CD4-positive, alpha-beta T cell treated with Interleukin-15 for 1 hour (primary cell): ENCODE measurements at regions not wholly inside any gene's neighbourhood (a gene's known extent, or its start where the extent isn't known, plus 50 kb on each side); places are given as distances from the start of the nearest gene placed in this dataset.

Source experiments
- DNase-seq: peaks from one replicate; pipeline ENCODE4 v3.0.0-alpha.2; 2020

- DNase-seq: no peak
These were observed 264.4 kb upstream of the GAS1 start for GRCh38 chr9:87211669-87212068.

GRCh38 chr9:87212605-87213021 is 265.3 kb upstream of the GAS1 start:
- DNase-seq: no peak

- no peak for DNase-seq
These were observed 266.6 kb upstream of the GAS1 start for GRCh38 chr9:87213948-87214347.

GRCh38 chr9:87214991-87215390 is 267.7 kb upstream of the GAS1 start:
- DNase-seq: no peak

GRCh38 chr9:87216036-87216435 is 268.7 kb upstream of the GAS1 start:
- DNase-seq: no peak

GRCh38 chr9:87216897-87217455 is 269.7 kb upstream of the GAS1 start:
- DNase-seq: no peak

- DNase-seq: no peak
These were observed 274.0 kb upstream of the DAPK1 start for GRCh38 chr9:87223392-87224246.

- DNase-seq: no peak
These were observed 270.8 kb upstream of the DAPK1 start for GRCh38 chr9:87226896-87227295.

GRCh38 chr9:87227456-87227855 is 270.2 kb upstream of the DAPK1 start:
- no peak for DNase-seq

GRCh38 chr9:87229108-87229507 is 268.6 kb upstream of the DAPK1 start:
- no peak for DNase-seq

- no peak for DNase-seq
These were observed 264.2 kb upstream of the DAPK1 start for GRCh38 chr9:87233431-87233830.

GRCh38 chr9:87233899-87234455 is 263.7 kb upstream of the DAPK1 start:
- DNase-seq: no peak

- no peak for DNase-seq
These were observed 262.8 kb upstream of the DAPK1 start for GRCh38 chr9:87234854-87235253.

- DNase-seq: no peak
These were observed 261.1 kb upstream of the DAPK1 start for GRCh38 chr9:87236546-87236945.

GRCh38 chr9:87237336-87237735 is 260.3 kb upstream of the DAPK1 start:
- no peak for DNase-seq

GRCh38 chr9:87238545-87238944 is 259.1 kb upstream of the DAPK1 start:
- no peak for DNase-seq

- no peak for DNase-seq
These were observed 258.4 kb upstream of the DAPK1 start for GRCh38 chr9:87239312-87239711.

GRCh38 chr9:87243602-87244001 is 254.1 kb upstream of the DAPK1 start:
- DNase-seq: no peak

GRCh38 chr9:87245271-87245670 is 252.4 kb upstream of the DAPK1 start:
- no peak for DNase-seq

- DNase-seq: no peak
These were observed 250.6 kb upstream of the DAPK1 start for GRCh38 chr9:87247097-87247496.

GRCh38 chr9:87249029-87249428 is 248.6 kb upstream of the DAPK1 start:
- no peak for DNase-seq

- DNase-seq: no peak
These were observed 247.5 kb upstream of the DAPK1 start for GRCh38 chr9:87250205-87250604.

- no peak for DNase-seq
These were observed 242.1 kb upstream of the DAPK1 start for GRCh38 chr9:87255431-87256155.

- DNase-seq: no peak
These were observed 240.7 kb upstream of the DAPK1 start for GRCh38 chr9:87256973-87257372.
